Endothelial cell of umbilical vein (primary cell): ENCODE measurements at regions not wholly inside any gene's neighbourhood (a gene's known extent, or its start where the extent isn't known, plus 50 kb on each side); places are given as distances from the start of the nearest gene placed in this dataset.

ENCODE experiments used
- BruUV-seq: library from RNA; stranded (reverse); fragments of 400-500 nt; replicated peaks from 2 replicates; lab custom pipeline; 2021; lab: Mats Ljungman, UMichigan
- CTCF ChIA-PET: fragments of 300-600, 350-600 bp; sonication (Branson Sonifier 250); formaldehyde crosslinking; loops from one replicate; lab custom pipeline; 2021; ENCODE audit warnings: antibody characterized with exemption, inconsistent platforms; lab: Charles Lee
- POLR2A ChIA-PET: fragments of 300-600, 350-600 bp; sonication (Branson Sonifier 250); formaldehyde crosslinking; loops from one replicate; lab custom pipeline; 2021; ENCODE audit warnings: antibody characterized with exemption, inconsistent platforms; lab: Charles Lee
- DNase-seq: peaks from one replicate; pipeline ENCODE4 v3.0.0-alpha.2; 2011; ENCODE audit warnings: low read depth, low spot score
- FAIRE-seq: peaks from 2 replicates; lab custom pipeline; 2011; peaks lifted over from hg19 to GRCh38; lab: Jason Lieb, UNC
- H2AFZ ChIP-seq: 2 replicates; pipeline ENCODE4 v1.6.0; 2012; ENCODE audit warnings: low read depth, low read length, control low read depth, inconsistent platforms
- H3K27ac ChIP-seq: 2 replicates; pipeline ENCODE4 v1.5.1; 2011; ENCODE audit warnings: low read depth, mild to moderate bottlenecking, control low read depth, low read length, moderate library complexity; ENCODE audit not compliant: insufficient read depth
- H3K27me3 ChIP-seq, 2 experiments: 2 replicates each; pipeline versions ENCODE4 v1.6.0 to v1.6.1; 2011; ENCODE audit warnings: low read length in 2 of 2, mixed read lengths in 1 of 2; ENCODE audit not compliant: control insufficient read depth in 2 of 2, insufficient read depth in 2 of 2
- H3K36me3 ChIP-seq, 2 experiments: 2 replicates in 1 of 2; 3 replicates in 1 of 2; pipeline ENCODE4 v1.5.1; 2011; ENCODE audit warnings: low read length in 2 of 2, mild to moderate bottlenecking in 1 of 2, moderate library complexity in 1 of 2; ENCODE audit not compliant: control insufficient read depth in 2 of 2, insufficient read depth in 2 of 2; ENCODE audit errors: extremely low read depth in 1 of 2
- H3K4me1 ChIP-seq: 3 replicates; pipeline ENCODE4 v1.5.1; 2011; ENCODE audit warnings: mild to moderate bottlenecking, low read length; ENCODE audit not compliant: control insufficient read depth, insufficient read depth; ENCODE audit errors: extremely low read depth
- H3K4me2 ChIP-seq: 2 replicates; pipeline ENCODE4 v1.6.1; 2011; ENCODE audit warnings: low read length, control low read depth, mixed read lengths; ENCODE audit not compliant: insufficient read depth
- H3K4me3 ChIP-seq, 3 experiments: fragments of 200-600 bp in 1 of 3; sonication (generic), shearing (Covaris generic) in 1 of 3; replicated peaks in 1 of 3; 2 replicates each; pipeline ENCODE4 v1.5.1; 2011 to 2016; ENCODE audit warnings: control low read depth in 3 of 3, low read length in 3 of 3, mild to moderate bottlenecking in 2 of 3, inconsistent platforms in 1 of 3, low read depth in 1 of 3, moderate library complexity in 1 of 3; ENCODE audit not compliant: insufficient read depth in 1 of 3
- H3K79me2 ChIP-seq: 2 replicates; pipeline ENCODE4 v1.6.0; 2012; ENCODE audit warnings: low read length, inconsistent platforms; ENCODE audit not compliant: control insufficient read depth, insufficient read depth
- H3K9ac ChIP-seq: replicated peaks from 2 replicates; pipeline ENCODE3; 2011; ENCODE audit warnings: low read length, control low read depth; ENCODE audit not compliant: insufficient read depth; ENCODE audit errors: extremely low read depth
- H3K9me1 ChIP-seq: replicated peaks from 3 replicates; pipeline ENCODE4 v1.6.0; 2011; ENCODE audit warnings: mild to moderate bottlenecking, low read length; ENCODE audit not compliant: control insufficient read depth, insufficient read depth; ENCODE audit errors: extremely low read depth
- H3K9me3 ChIP-seq: replicated peaks from 2 replicates; pipeline ENCODE4 v1.5.1; 2012; ENCODE audit warnings: low read length, inconsistent platforms; ENCODE audit not compliant: control insufficient read depth, insufficient read depth
- H4K20me1 ChIP-seq: replicated peaks from 2 replicates; pipeline ENCODE3; 2011; ENCODE audit warnings: mild to moderate bottlenecking, low read length; ENCODE audit not compliant: control insufficient read depth, insufficient read depth; ENCODE audit errors: extremely low read depth
- CTCF ChIP-seq, 2 donors: IDR thresholded peaks; 1 replicate in 1 of 2; 2 replicates in 1 of 2; pipeline ENCODE4 v1.5.1; 2011; ENCODE audit warnings: low read length in 2 of 2, mild to moderate bottlenecking in 2 of 2, moderate library complexity in 2 of 2, control low read depth in 1 of 2, inconsistent platforms in 1 of 2, low read depth in 1 of 2; ENCODE audit not compliant: insufficient read depth in 1 of 2; ENCODE audit errors: extremely low read depth in 1 of 2
- EZH2 ChIP-seq: IDR thresholded peaks from 2 replicates; pipeline ENCODE4 v1.6.1; 2012; ENCODE audit warnings: borderline replicate concordance, low read depth, mild to moderate bottlenecking, moderate library complexity, low read length, inconsistent platforms; ENCODE audit not compliant: severe bottlenecking
- FOS ChIP-seq: IDR thresholded peaks from 2 replicates; pipeline ENCODE4 v1.6.1; 2011; ENCODE audit warnings: mild to moderate bottlenecking, low read length, moderate library complexity, borderline replicate concordance; ENCODE audit not compliant: insufficient read depth
- GATA2 ChIP-seq: IDR thresholded peaks from 2 replicates; pipeline ENCODE4 v1.7.0; 2011; ENCODE audit warnings: low read depth, mild to moderate bottlenecking, moderate library complexity, mixed read lengths, low read length; ENCODE audit not compliant: insufficient read length, insufficient read depth
- JUN ChIP-seq: IDR thresholded peaks from 2 replicates; pipeline ENCODE4 v1.6.1; 2011; ENCODE audit warnings: borderline replicate concordance, low read depth; ENCODE audit not compliant: insufficient read length, insufficient read depth
- MAX ChIP-seq: IDR thresholded peaks from 2 replicates; pipeline ENCODE4 v1.6.1; 2011; ENCODE audit not compliant: insufficient read depth, insufficient read length
- MYC ChIP-seq: IDR thresholded peaks from one replicate; pipeline ENCODE4 v1.6.1; 2011; ENCODE audit warnings: mild to moderate bottlenecking, low read depth, low read length
- POLR2A ChIP-seq: IDR thresholded peaks from 2 replicates; pipeline ENCODE4 v1.6.1; 2012; ENCODE audit warnings: low read depth, mild to moderate bottlenecking, control low read depth, low read length
- POLR2AphosphoS5 ChIP-seq: IDR thresholded peaks from 2 replicates; pipeline ENCODE4 v1.6.1; 2012; ENCODE audit warnings: low read depth, mild to moderate bottlenecking, control low read depth, low read length, moderate library complexity; ENCODE audit not compliant: insufficient read depth
- dilution Hi-C: fragments of 300-500 bp; cut with MboI; formaldehyde crosslinking; loops from one replicate; pipeline ENCODE4 v1.15.0; 2019; ENCODE audit warnings: low sequenced_read_pairs; ENCODE audit not compliant: extremely low pct_ligation_motif_present
- intact Hi-C: fragments of 100-400 bp; cut with micrococcal nuclease; formaldehyde crosslinking; loops from one replicate; pipeline ENCODE4 v1.10.0; 2022

- Histone ChIP-seq H3K36me3 (no peaks in the 10 kb centered on the region), H3K4me1 (no peaks in the 10 kb centered on the region), H3K9me1 (no peaks in the 10 kb centered on the region), H3K79me2 (no peaks in the 10 kb centered on the region), H2AFZ (no peak overlapping the region), H3K9me3 (no peaks in the 10 kb centered on the region), H4K20me1 (no peaks in the 10 kb centered on the region), H3K4me2 (no peak overlapping the region), H3K9ac (no peak overlapping the region), H3K27ac (no peak overlapping the region), H3K4me3 (no peak overlapping the region), H3K27me3 (no peaks in the 10 kb centered on the region)
- FAIRE-seq: no peak
- ChIA-PET POLR2A (no interaction called here), CTCF (no interaction called here)
- BruUV-seq: no TSS peak
- TF ChIP-seq MAX (no peak), MYC (no peak), JUN (no peak), CTCF (IDR thresholded peaks at IDR 0.05; ENCODE audit: extremely low read depth in 1 of 2, insufficient read depth in 1 of 2, low read depth in 1 of 2, low read length in 2 of 2) (no peak), POLR2AphosphoS5 (no peak), EZH2 (no peak), GATA2 (no peak), POLR2A (no peak), FOS (no peak)
- dilution Hi-C loops: no loop called here
- intact Hi-C loops: no loop called here
- DNase-seq: no peak
Observed at GRCh38 chr18:75506913-75507312, 79.4 kb upstream of the SMIM21 start.
